Brain microvascular endothelial cell (primary cell): ENCODE measurements at regions not wholly inside any gene's neighbourhood (a gene's known extent, or its start where the extent isn't known, plus 50 kb on each side); places are given as distances from the start of the nearest gene placed in this dataset.

ENCODE experiments used
- DNase-seq: peaks from one replicate; pipeline ENCODE4 v3.0.0-alpha.2; 2020
- H3K27ac ChIP-seq: fragments of 250-450 bp; sonication (Bioruptor Pico); 2 replicates; pipeline ENCODE4 v1.5.1; 2020; ENCODE audit warnings: mild to moderate bottlenecking, moderate library complexity
- H3K27me3 ChIP-seq: fragments of 250-450 bp; sonication (Bioruptor Pico); replicated peaks from 2 replicates; pipeline ENCODE4 v1.5.1; 2020; ENCODE audit warnings: mild to moderate bottlenecking
- H3K36me3 ChIP-seq: fragments of 250-450 bp; sonication (Bioruptor Pico); replicated peaks from 2 replicates; pipeline ENCODE4 v1.5.1; 2020; ENCODE audit warnings: mild to moderate bottlenecking
- H3K4me3 ChIP-seq: 2 replicates; pipeline ENCODE4 v1.5.1; 2011; ENCODE audit warnings: low read depth, mild to moderate bottlenecking, control low read depth, low read length, moderate library complexity
- CTCF ChIP-seq: IDR thresholded peaks from 2 replicates; pipeline ENCODE4 v1.5.1; 2011; ENCODE audit warnings: low read depth, mild to moderate bottlenecking, moderate library complexity, low read length, control low read depth, inconsistent platforms; ENCODE audit errors: missing control alignments
- in situ Hi-C: cut with HindIII; loops from 2 replicates; pipeline ENCODE4 v1.10.0; 2017; ENCODE audit warnings: low sequenced_read_pairs, low pct_ligation_motif_present

GRCh38 chr5:44900273-44900954, 91.7 kb downstream of the MRPS30 start:
- in situ Hi-C loops: no loop called here
- Histone ChIP-seq H3K4me3 (no peak overlapping the region), H3K36me3 (no peaks in the 10 kb centered on the region)

DNA sequence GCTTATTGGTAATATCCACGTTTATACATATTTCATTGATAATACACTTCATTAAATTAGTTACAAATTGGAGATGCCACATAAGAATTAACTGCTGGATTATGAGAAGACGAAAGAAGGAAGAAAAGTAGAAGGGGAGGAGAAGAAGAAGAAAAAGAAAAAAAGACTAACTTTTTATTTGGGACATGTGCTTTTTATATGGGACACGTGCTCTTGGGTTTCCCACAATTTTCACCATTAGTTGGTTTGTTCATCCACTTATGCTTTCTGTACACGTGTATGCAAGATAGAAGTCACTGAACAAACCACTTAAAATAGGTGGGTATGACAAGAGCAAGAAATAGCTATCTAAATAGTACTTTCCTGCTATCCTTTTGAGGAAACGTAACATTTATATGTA, 98.6 kb downstream of the MRPS30 start:
- in situ Hi-C loops: no loop called here
- Histone ChIP-seq H3K4me3 (no peak overlapping the region), H3K36me3 (no peaks in the 10 kb centered on the region), H3K27ac (no peak overlapping the region), H3K27me3 (no peaks in the 10 kb centered on the region)
- TF ChIP-seq CTCF: no peak
- no peak for DNase-seq

More at GRCh38 chr5:44900273-44900954, 91.7 kb downstream of the MRPS30 start:
- no peak for TF ChIP-seq CTCF
- no peak overlapping the region for H3K27ac ChIP-seq
- DNase-seq: no peak
- no peaks in the 10 kb centered on the region for H3K27me3 ChIP-seq

GRCh38 chr5:44909004-44909403, 100.3 kb downstream of the MRPS30 start:
- H3K27ac ChIP-seq: no peak overlapping the region
- H3K27me3 ChIP-seq: no peaks in the 10 kb centered on the region
- in situ Hi-C loops: no loop called here
- TF ChIP-seq CTCF: no peak
- DNase-seq: no peak
- H3K36me3 ChIP-seq: no peaks in the 10 kb centered on the region
- H3K4me3 ChIP-seq: no peak overlapping the region

DNA sequence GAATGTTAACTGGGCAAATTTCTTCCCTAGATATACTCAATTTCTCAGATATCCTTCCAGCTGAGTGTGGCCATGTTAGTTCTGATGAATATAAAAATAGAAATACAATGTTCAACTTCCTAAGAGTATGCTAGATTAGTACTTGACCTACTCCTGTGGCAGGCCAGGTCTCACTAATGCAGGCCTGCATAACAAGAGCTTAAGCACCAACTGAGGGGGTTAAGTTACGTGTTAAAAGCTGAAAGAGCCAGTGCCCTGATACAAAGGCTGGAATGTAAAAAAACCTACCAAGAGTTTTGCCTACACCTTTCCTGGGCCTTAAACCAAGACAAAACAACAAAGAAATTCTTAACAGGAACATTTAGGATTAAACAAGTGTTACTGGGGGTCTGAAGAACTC, 102.8 kb downstream of the MRPS30 start:
- in situ Hi-C loops: no loop called here
- no peaks in the 10 kb centered on the region for H3K27me3 ChIP-seq
- DNase-seq: no peak
- H3K4me3 ChIP-seq: no peak overlapping the region
- H3K36me3 ChIP-seq: no peaks in the 10 kb centered on the region
- no peak overlapping the region for H3K27ac ChIP-seq
- TF ChIP-seq CTCF: no peak

GRCh38 chr5:44914221-44914620, 105.5 kb downstream of the MRPS30 start:
- no peak for DNase-seq
- no peaks in the 10 kb centered on the region for H3K27me3 ChIP-seq
- no peaks in the 10 kb centered on the region for H3K36me3 ChIP-seq
- H3K4me3 ChIP-seq: no peak overlapping the region
- TF ChIP-seq CTCF: no peak
- no peak overlapping the region for H3K27ac ChIP-seq
- in situ Hi-C loops: no loop called here

GRCh38 chr5:44919560-44919959, 110.8 kb downstream of the MRPS30 start:
- TF ChIP-seq CTCF: no peak
- in situ Hi-C loops: no loop called here
- DNase-seq: no peak
- no peak overlapping the region for H3K27ac ChIP-seq
- no peaks in the 10 kb centered on the region for H3K27me3 ChIP-seq
- H3K4me3 ChIP-seq: no peak overlapping the region
- no peaks in the 10 kb centered on the region for H3K36me3 ChIP-seq
